Erythroblast (primary cell): ENCODE measurements at regions not wholly inside any gene's neighbourhood (a gene's known extent, or its start where the extent isn't known, plus 50 kb on each side); places are given as distances from the start of the nearest gene placed in this dataset.

Source experiments
- GATA1 ChIP-seq: IDR thresholded peaks from 2 replicates; pipeline ENCODE4 v1.6.1; 2011; ENCODE audit warnings: low read depth, mild to moderate bottlenecking, control low read depth, low read length, moderate library complexity
- POLR2A ChIP-seq: IDR thresholded peaks from 2 replicates; pipeline ENCODE4 v1.6.1; 2011; ENCODE audit warnings: mild to moderate bottlenecking, low read length

DNA sequence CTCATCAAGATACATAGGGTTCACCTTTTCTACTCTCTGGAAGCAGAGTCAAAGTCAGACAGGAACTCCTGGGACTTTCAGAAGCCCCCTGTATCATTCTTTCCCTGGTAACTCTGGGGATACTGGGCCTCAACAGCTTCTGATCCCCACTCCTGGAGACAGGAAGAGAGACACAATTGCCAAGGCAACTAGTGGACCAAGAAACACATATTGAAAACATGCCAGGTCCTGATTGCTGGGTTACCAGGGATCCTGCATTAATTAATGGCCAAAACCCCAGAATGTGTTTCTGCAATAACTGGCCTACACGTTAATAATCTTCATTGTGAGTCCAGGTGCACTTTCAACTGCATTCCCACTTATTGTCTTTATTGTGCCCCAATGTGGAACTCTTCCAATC lies 260.8 kb upstream of the POU2AF2 start:
- TF ChIP-seq POLR2A (no peak), GATA1 (no peak)
